ENCODE measurements at regions not wholly inside any gene's neighbourhood (a gene's known extent, or its start where the extent isn't known, plus 50 kb on each side); places are given as distances from the start of the nearest gene placed in this dataset.

DNA sequence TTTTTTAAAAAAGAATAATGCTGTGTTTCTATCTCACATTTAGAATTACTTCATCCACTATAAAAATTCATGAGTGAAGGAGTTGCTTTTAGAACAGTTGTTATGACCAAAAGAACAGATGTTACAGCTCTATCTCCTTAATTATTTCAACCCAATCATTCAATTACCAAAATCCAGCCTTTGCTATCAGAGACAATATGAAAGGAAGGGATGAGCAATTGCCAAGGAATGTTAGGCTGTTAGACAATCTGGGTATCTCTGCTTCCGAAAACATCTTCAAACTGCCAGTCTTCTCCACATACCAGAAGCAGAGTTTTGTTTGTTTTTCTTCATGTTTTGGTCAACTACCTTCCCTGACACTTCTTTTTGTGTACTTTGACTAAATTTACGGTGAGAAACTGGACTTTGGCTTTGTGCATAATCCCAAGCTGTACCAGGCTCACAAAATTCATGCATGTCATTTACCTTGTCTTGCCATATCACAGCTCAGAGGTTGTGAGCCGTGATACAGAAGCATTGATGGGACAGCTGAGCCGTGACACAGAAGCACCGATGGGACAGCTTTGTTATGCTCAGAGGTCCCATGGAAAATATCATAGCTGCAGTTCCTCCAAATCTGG is 405.5 kb downstream of the KIF4B start:
- no peak for DNase-seq (ENCODE audit: low spot score)

DNA sequence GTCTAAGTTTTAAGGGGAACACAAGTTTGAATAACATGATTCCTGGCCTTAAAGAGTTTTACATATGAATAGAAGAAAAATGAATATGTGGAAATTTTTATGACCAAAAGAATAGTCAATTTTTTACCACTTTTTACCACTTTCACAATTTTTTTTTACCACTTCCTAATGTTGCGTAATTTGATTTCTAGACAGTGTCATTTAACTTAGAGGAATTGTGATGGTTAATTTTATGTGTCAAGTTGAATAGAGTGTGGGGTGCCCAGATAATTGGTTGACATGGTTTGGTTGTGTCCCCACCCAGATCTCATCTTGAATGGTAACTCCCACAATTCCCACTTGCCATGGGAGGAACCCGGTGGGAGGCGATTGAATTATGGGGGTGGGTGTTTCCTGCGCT is 416.6 kb downstream of the KIF4B start:
- DNase-seq (ENCODE audit: low spot score): no peak

DNA sequence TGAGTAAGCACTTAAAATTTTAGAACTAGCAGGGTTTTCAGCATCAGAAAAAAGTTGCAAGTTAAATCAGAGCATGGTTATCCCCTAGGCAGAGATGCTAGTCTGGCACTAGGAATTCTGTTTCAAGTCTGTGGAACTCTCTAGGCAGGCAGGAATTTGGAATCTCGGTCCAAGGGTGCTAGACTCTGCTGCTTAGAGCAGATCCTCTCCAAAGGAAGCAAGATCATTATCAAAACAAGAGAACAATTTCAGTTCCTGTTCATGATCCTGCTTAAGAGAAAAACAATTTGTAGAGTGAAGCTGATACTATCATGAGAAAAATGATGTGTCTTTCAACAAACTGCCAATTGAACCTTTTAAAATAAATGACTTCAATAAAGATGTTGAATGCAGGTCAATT is 420.7 kb downstream of the KIF4B start:
- DNase-seq (ENCODE audit: low spot score): no peak

DNA sequence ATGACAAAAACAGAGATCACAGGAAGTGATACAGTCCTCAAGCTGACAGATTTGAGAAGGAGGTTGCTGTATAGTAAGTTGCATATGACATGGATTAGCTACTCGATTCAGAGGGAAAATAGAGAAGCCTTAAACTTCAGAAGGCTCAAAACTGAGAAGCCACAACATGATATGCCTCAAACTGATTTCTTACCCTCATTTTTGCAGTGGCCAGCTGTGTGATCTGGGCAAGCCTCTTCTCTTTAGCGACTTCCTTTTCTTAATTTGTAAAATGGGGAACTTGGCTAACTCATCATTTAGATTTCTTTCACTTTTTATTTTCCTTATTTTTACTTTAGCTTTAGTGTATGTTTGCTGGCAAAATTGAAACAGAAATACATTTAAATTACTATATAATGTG is 421.1 kb downstream of the KIF4B start:
- DNase-seq (ENCODE audit: low spot score): no peak

DNA sequence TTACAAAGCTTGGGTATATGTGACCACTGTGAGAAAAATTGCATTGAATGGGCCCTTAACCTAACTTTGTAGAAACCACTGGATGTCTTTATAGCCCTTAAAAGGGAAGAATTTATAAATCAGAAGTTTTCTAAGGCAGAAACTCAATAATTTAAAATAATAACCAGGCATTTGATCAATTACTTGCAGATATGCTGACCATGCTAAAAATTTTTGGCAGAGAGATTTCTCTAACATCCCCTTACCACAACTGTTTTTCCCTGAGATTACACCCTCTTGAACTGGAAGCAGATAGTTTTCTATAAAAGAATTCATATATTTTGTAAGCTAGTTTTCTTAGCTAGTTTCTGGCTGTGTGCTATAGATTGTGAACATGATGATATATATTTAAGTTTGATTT is 428.3 kb downstream of the KIF4B start:
- DNase-seq (ENCODE audit: low spot score): no peak

DNA sequence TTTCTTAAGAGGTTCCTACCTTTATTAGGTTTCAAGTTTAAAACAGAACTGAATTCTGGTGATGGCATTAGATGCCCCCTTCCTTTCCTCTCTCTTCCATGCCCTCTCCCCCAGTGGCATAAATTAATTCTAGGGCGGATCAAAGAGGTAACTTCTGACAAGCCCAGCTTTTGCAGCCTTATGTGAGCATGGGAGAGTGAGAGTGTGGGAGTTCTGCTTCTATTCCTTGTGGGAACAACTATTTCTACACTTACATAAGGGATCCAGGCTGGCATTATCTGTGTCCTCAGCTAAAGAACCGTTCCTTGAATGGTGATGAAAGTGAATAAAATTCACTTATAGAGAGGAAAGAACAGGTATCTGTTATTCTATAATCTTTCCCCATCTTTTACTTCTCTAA is 437.6 kb downstream of the KIF4B start:
- DNase-seq (ENCODE audit: low spot score): no peak

DNA sequence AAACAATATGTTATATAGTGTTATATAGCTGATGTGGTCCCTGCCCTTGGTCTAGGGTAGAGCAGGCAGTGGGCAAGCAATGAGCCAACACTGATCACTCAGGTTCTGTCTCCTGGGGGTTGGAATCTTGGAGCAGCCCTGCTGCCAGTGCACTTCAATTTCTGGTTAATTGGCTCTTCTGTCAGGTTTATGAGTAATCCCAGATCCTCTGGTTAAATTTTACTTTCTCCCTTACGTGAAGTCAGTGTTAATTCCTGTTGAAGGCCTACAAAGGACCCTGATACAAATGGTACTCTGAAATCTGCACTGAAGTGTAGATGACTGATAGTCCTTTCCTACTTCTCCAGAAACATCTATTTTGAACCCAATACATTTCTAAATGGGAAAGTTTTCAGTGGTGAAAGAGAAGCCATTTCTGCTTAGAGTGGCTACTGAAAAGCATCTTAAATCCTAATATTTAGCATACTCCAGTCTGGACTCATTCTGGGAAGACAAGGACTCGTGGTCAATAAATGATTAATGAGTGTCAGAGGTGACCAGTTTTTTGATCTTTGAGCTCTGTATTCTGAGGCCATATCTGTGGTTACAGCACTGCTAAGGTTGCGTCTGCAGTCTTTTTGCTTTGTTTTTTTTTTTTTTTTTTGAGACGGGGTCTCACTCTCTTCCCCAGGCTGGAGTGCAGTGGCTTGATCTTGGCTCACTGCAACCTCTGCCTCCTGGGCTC is 442.4 kb downstream of the KIF4B start:
- DNase-seq (ENCODE audit: low spot score): no peak

DNA sequence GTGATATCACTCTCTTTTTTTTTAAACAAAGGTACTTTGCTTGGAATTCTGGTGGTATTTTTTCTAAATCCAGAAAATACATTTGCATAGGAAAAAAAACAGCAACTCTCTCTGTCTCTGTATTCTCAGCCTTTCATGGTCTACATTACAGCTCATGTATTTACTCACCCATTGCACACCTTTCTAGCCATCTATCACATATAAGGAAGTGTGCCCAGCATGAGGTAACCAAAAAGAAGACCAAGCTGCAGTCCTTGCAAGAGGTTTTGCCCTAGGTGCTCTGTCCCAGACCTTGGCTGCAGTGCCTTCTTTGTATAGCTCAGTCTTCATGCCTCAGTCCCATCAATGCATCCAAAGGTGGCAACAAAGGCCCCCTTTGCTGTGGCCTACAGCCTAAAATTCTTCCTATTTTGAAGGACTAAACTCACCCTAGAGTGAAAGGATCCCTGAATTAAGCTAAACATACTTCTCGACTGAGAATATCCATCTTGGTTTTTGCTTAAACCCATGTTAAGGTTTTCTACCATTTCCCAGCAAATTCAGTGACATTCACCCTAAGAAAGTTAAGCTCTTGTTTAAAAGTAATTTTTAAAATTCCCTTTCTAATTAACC is 446.4 kb downstream of the KIF4B start:
- no peak for DNase-seq (ENCODE audit: low spot score)

DNA sequence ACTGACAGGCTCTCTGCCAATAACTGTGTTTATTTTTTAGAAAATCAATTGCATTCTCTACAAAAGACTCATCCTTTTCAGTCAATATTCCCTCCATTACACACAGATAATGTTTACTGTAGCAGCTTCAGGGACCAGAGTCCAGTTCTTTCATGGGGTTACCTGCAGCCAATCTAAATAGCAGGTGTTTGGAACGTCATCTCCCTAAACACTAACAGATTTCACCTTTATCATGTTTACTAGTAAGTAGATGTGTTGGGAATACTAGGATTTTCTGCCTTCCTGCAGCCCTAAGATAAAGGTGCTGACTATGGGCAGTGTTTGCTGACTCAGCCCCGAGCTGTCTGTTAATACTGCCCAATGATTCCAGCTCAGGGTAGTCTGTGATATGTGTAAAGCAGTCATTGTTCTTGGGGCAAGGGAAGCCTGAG is 447.0 kb downstream of the KIF4B start:
- no peak for DNase-seq (ENCODE audit: low spot score)

DNA sequence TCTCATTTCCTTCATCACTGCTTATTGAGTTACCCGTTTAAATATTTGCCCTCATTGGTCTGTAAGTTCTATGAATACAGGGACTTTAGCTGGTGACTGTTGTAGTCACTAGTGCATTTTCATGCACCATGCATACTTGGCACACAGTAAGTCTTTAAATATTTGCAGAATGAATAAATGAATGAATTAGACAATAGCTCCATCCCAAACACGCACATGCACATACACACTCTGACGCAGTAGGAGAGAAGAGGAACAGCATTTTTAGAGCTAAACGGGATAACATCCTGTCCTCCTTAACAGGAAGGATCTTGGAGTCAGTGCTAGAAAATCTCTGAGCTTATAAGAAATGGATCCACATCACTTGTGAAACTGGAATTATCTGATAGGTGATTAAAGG is 447.7 kb downstream of the KIF4B start:
- DNase-seq (ENCODE audit: low spot score): no peak

DNA sequence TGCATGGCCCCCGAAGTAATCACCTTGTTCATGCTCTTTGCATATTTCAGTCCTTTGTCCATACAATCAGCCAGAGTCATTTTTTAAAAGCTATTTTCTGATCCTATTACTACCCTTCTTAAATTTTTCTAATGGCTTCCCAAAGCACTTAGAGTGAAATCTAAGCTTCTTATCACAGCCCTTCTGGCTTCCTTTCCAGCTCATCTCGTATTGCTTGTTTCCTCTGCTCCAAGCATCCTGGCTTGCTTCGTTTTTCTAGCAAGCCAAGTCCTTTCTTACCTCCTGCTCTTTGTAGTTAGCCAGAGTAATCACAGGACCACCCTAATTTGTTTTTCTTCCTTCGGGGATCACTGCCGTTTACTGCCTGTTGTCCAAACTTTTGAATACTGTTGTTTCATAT is 453.3 kb downstream of the KIF4B start:
- DNase-seq (ENCODE audit: low spot score): no peak

DNA sequence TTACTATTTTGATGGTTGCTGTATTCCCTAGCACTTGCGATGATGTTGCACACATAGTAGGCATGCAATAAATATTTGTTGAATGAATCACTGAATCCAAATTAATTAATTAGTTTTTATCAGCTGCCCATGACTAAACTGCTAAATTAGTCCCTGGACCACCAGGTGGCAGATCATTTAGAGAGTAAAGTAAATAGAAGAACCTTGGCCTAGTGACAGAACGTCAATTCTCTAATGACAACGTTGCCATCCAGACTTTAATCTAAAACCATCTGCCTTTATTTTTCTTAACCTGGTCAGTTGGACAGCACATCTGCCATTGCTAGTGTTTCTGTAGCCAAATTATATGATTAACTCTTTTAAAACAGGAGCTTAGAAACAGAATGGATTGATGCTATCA is 457.5 kb downstream of the KIF4B start:
- DNase-seq (ENCODE audit: low spot score): no peak

DNA sequence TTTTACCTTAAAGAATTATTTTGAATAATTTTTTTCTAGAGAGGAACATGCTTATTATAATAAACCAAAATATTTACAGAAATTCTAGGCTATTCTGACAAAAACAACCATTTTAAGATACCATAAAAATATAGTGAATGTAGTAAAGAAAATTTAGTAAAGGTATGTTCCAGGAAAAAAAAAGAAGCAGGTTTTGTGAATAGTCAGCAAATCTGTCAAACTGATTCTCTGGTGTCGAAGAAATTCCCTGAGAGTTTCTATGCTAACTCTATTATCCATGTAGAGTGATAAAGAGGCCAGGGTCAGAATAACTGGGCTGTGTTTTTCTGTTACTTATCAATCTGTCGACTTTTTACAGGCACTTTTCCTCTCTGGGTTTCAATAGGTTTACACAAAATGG is 459.2 kb downstream of the KIF4B start:
- DNase-seq (ENCODE audit: low spot score): no peak

DNA sequence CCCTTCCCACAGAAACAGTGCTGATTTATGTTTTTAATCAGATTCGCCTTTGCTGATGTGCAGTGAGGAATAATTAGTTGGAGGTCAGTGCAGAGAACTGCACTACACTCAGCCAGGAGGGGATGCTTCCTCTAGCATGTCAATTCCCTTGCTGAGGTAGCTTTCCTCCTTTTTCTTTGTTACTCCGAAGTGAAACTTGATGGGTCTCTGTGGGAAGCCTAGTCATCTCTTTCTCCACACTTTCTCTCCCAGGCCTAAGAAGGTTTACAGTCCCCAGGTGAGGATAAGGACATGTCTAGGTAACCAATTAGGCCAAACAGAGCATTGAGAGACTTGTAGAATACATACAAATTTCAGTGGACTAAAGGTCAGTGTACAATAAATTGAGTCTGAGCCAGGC is 461.8 kb downstream of the KIF4B start:
- DNase-seq (ENCODE audit: low spot score): no peak

DNA sequence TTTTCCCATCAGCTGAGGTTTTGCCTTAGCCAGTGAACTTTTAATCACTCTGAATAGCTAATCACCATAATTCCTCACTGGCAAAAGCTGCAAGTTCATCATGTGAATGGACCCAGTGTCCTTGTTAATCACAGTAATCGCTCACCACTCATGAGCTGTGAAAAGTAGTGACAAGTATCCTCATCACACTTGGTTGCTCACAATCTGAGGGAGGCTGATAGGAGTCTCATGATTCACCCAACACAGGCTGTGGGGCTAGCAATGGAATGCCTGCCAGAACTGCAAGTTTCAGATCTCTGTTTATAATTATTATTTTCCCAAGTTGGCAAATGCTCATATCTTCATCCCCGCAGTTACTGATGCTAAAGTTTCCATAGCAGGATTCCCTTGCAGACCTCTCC is 467.2 kb downstream of the KIF4B start:
- no peak for DNase-seq (ENCODE audit: low spot score)

DNA sequence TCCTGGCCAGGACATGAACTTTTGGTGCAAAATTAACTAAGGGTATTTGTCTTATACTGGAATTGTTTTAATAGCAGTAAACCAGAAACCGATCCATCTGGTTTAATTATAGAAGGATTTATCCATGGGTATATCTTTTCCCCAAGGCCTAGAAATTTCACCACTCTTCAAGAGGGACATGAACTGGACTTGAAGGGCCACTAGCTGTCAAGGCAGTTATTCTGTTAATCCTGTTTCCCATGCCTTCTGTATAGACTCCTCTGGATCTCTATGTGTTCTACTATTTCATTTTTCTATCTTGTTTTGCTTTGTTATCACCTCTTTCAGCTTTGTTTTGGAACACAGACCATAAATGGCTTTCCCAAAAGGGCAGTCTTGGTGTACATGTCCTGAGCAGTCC is 467.6 kb downstream of the KIF4B start:
- no peak for DNase-seq (ENCODE audit: low spot score)

DNA sequence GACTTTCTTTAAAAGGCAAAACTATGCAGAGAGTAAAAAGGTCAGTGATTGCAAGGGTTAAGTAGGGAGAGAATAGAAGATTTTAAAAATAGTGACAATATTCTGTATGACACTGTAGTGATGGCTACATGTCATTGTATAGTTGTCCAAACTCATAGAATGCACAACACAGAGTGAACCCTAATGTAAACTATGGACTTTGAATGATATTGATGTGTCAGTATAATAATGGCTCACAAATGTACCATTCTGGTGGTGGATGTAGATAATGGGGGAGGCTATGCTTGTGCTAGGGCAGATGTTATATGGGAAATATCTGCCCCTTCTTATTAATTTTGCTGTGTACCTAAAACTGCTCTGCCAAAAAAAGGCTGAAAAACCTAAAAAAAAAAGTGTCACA is 468.9 kb downstream of the KIF4B start:
- DNase-seq (ENCODE audit: low spot score): no peak

DNA sequence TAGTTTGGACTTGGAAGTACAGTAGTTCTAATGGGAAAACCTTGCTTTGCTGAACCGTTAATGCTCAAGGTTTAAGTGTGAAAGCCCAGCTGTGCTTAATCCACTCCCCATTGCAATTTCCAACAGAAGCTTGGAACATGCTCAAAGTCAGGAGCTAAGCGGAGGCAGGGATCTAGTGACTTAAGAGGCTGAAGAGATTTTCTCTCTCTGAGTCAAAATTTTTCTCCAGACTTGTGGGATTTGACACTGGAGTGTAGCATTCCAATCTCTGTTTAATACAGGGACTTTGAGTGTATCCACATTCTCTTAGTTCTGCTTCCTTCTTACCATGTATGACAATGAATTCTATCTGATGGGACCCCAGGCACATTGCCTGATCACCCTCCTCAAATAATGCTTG is 471.8 kb downstream of the KIF4B start:
- DNase-seq (ENCODE audit: low spot score): no peak

DNA sequence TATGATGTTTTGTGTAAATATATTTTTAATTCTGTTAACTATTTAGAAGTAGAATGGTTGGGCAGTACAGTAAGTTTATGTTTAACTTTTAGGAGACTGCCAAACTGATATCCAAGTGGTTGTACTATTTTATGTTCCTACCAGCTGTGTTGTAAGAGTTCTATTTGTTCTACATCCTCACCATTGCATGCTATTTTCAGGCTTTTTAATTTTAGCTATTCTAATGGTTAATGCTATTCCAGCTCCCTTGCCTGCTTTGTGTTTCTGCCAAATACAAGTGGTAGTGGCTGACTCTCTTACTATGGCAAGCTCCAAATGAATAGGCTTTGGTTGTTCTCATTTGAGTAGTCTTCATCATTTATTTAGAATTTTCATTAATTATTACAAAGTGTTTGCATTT is 476.4 kb downstream of the KIF4B start:
- DNase-seq (ENCODE audit: low spot score): no peak

DNA sequence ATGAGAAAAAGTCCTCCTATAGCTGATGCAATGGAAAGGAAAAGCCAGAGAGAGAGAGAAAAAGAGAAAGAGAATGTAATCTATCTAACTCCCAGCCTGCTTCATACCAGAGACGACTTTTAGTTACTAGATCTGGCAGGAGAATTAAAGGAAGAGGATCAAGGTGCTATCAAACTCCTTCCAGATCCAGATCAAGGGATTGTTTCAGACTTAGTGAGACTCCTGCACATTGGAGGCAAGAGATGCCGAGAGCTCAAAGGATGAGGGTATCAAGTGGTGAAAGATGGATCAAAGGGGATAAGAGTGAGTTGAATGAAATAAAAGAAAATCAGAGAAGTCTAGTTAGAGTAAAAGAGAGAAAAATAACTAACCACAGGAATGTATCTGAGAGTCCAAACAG is 478.6 kb downstream of the KIF4B start:
- no peak for DNase-seq (ENCODE audit: low spot score)

DNA sequence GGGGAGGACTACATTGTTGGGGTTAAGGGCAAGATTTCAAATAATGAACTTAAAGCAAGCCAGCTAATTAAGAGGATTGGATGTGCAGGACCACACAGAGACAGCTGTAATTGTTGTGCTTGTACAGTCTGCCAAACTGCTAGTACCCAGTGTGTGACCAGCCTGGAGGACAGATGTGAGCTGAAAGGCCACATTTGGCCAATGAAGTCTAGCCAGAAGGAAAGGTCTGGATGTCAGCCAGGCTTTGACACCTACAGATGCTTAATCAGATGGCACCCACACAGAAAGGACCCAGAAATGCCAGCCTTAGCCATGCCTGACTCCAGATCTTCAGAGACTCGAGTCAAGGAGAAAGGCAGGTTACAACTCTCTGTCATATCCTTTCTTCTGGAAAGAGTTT is 491.1 kb downstream of the KIF4B start:
- DNase-seq (ENCODE audit: low spot score): no peak

DNA sequence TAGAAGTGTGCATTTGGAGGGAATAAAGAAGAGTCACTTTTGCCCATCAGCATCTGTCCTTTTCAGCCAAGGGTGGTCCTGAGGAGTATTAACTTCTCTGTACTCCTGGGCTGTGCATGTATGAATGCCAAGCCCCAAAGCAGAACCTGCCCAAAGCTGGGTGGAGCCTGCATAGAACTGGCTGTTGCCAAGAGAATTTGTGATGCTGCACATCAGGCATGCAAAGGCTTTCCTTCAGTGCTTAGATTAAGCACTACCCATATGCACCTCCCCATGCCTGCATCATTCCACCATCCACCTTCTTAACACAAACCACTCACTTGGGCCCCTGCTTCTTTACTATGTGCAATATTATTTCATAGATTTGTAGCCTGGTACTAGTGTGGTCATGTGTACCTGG is 493.8 kb downstream of the KIF4B start:
- no peak for DNase-seq (ENCODE audit: low spot score)

DNA sequence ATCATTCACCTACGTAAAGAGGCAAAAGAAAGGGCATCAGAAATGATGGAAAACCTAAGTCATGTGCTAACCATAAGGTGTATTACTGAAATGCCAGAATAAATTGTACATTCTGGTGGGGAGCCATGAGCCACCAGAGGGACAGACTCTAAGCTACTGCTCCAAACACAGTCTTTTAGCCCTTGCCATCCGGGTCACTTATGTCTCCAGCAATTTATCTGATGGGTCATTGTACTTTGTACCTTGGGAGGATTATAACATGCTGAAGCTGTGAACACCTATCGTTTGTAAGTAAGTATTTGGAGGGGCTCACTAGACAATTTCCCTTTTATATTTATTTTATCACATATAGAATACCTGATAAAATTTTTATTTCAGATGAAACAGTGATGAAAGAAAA is 495.1 kb downstream of the KIF4B start:
- no peak for DNase-seq (ENCODE audit: low spot score)

DNA sequence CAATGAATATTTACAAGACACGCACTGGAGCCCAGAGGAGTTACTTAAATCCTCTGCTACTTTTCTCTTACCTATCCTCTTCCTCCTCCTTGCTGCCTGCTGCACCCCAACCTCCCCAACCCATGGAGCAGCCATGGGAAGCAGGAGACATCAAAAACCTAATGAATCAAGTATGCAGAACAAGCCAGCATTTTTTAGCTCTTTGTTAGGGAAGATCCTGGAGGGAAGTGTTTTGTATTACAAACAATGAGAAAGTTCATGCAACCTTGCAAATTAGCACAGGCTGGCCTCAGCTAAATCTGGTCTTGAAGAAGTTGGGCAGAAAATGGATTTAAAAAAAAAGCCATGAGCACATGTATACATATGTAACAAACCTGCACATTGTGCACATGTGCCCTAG is 498.8 kb downstream of the KIF4B start:
- DNase-seq (ENCODE audit: low spot score): no peak

All from CD4-positive, alpha-beta T cell treated with Interleukin-2 at 100 ng/mL for 4 hours (primary cell).